Smooth muscle cell (in vitro differentiated cells): ENCODE measurements at regions not wholly inside any gene's neighbourhood (a gene's known extent, or its start where the extent isn't known, plus 50 kb on each side); places are given as distances from the start of the nearest gene placed in this dataset.

Experiments used
- DNase-seq: peaks from one replicate; lab custom pipeline; 2025; ENCODE audit not compliant: unreplicated experiment; lab: John Stamatoyannopoulos, UW
- H2AFZ ChIP-seq: fragments of 200-600 bp; sonication (generic); 2 replicates; pipeline ENCODE4 v1.6.0; 2016; ENCODE audit warnings: antibody characterized with exemption, low read depth, mild to moderate bottlenecking
- H3F3A ChIP-seq: fragments of 200-600 bp; sonication (generic); 2 replicates; pipeline ENCODE4 v1.6.0; 2017; ENCODE audit warnings: antibody characterized with exemption, low read depth
- H3K27ac ChIP-seq: fragments of 200-600 bp; sonication (generic); 2 replicates; pipeline ENCODE4 v1.5.1; 2016; ENCODE audit warnings: low read depth, mild to moderate bottlenecking
- H3K27me3 ChIP-seq: fragments of 200-600 bp; sonication (generic); 2 replicates; pipeline ENCODE4 v1.6.1; 2016; ENCODE audit warnings: low read depth, mild to moderate bottlenecking
- H3K36me3 ChIP-seq: fragments of 200-600 bp; sonication (generic); 2 replicates; pipeline ENCODE4 v1.5.1; 2016; ENCODE audit warnings: low read depth
- H3K4me1 ChIP-seq: fragments of 200-600 bp; sonication (generic); 2 replicates; pipeline ENCODE4 v1.5.1; 2016; ENCODE audit warnings: low read depth
- H3K4me2 ChIP-seq: fragments of 200-600 bp; sonication (generic); 2 replicates; pipeline ENCODE4 v1.6.0; 2016; ENCODE audit warnings: mild to moderate bottlenecking
- H3K4me3 ChIP-seq: fragments of 200-600 bp; sonication (generic); 2 replicates; pipeline ENCODE4 v1.5.1; 2016; ENCODE audit warnings: mild to moderate bottlenecking
- H3K79me2 ChIP-seq: fragments of 200-600 bp; sonication (generic); 2 replicates; pipeline ENCODE4 v1.6.0; 2016; ENCODE audit warnings: low read depth, mild to moderate bottlenecking
- H3K9ac ChIP-seq: fragments of 200-600 bp; sonication (generic); 2 replicates; pipeline ENCODE4 v1.6.0; 2016; ENCODE audit warnings: low read depth
- H3K9me3 ChIP-seq: fragments of 200-600 bp; sonication (generic); replicated peaks from 2 replicates; pipeline ENCODE4 v1.5.1; 2016; ENCODE audit warnings: low read depth
- H4K20me1 ChIP-seq: fragments of 200-600 bp; sonication (generic); 2 replicates; pipeline ENCODE4 v1.6.0; 2016; ENCODE audit warnings: low read depth
- WGBS: methylation state at CpG from one replicate; pipeline ENCODE4 v1.1.7; 2016; ENCODE audit warnings: low lambda C conversion rate; 5-methylcytosine and 5-hydroxymethylcytosine counted together
- TF ChIP-seq, protein P1 (sequence below): fragments of 200-600 bp; sonication (generic); IDR thresholded peaks from 2 replicates; pipeline ENCODE4 v1.5.1; 2017; ENCODE audit warnings: borderline replicate concordance, mild to moderate bottlenecking, antibody characterized with exemption; ENCODE audit not compliant: insufficient read depth, poor library complexity, severe bottlenecking

DNA sequence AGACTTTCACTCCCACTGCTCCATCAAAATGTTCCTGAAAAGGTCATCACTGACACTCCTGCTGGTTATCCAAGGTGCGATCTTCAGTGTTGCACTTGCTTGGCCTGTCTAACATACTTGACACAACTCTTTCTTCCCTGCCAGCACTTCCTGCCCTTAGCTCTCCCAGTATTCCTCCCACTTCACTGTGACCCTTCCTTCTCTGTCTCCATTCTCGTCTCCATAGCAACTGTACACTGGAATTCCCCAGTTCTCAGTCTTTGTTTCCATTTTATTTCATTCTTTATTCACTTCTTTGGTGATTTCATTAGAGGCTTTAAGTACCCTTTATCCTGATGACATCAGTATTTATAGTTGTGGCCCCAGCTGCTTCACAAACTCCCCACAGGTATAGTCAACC is 333.0 kb downstream of the IRS1 start:
- Histone ChIP-seq H2AFZ (no peak overlapping the region), H3K4me2 (no peak overlapping the region), H3K4me3 (no peak overlapping the region), H3F3A (no peaks in the 10 kb centered on the region), H3K27ac (peak overlapping the region; percentile 38), H3K79me2 (no peaks in the 10 kb centered on the region), H3K9ac (no peak overlapping the region), H3K9me3 (no peaks in the 10 kb centered on the region), H3K36me3 (no peaks in the 10 kb centered on the region), H3K4me1 (no peaks in the 10 kb centered on the region), H4K20me1 (no peaks in the 10 kb centered on the region), H3K27me3 (no peaks in the 10 kb centered on the region)
- DNase-seq: no peak
- TF ChIP-seq, protein P1, sequence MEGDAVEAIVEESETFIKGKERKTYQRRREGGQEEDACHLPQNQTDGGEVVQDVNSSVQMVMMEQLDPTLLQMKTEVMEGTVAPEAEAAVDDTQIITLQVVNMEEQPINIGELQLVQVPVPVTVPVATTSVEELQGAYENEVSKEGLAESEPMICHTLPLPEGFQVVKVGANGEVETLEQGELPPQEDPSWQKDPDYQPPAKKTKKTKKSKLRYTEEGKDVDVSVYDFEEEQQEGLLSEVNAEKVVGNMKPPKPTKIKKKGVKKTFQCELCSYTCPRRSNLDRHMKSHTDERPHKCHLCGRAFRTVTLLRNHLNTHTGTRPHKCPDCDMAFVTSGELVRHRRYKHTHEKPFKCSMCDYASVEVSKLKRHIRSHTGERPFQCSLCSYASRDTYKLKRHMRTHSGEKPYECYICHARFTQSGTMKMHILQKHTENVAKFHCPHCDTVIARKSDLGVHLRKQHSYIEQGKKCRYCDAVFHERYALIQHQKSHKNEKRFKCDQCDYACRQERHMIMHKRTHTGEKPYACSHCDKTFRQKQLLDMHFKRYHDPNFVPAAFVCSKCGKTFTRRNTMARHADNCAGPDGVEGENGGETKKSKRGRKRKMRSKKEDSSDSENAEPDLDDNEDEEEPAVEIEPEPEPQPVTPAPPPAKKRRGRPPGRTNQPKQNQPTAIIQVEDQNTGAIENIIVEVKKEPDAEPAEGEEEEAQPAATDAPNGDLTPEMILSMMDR: no peak
- WGBS: 81% methylated on average over 2 of the region's 2 CpGs

DNA sequence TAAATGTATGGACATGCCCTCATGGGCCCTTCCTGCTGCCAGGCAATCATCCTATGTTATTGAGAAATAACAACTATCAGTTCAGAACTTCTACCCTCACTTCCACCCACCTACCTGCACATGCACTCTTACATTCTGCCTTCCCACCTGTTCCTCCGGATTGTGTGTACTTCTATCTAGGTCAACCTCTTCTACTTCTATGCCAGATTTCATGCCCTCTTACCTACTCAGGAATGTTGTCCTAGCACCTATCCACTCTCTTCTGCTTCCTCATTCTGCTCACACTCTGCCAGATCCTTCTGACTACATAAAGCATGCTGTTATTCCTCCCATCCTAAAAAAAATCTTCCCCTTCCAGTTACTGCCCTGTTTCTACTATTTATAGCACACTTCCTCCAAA is 333.5 kb downstream of the IRS1 start:
- no peaks in the 10 kb centered on the region for H3K36me3 ChIP-seq
- no peaks in the 10 kb centered on the region for H4K20me1 ChIP-seq
- no peaks in the 10 kb centered on the region for H3K4me1 ChIP-seq
- no peak for DNase-seq
- H3K79me2 ChIP-seq: no peaks in the 10 kb centered on the region
- H3F3A ChIP-seq: no peaks in the 10 kb centered on the region
- TF ChIP-seq, protein P1: no peak
- no peak overlapping the region for H2AFZ ChIP-seq
- no peaks in the 10 kb centered on the region for H3K9me3 ChIP-seq
- WGBS: 94% methylated on average over 1 of the region's 1 CpG
- H3K27ac ChIP-seq: no peak overlapping the region
- no peak overlapping the region for H3K9ac ChIP-seq
- H3K4me3 ChIP-seq: no peak overlapping the region
- H3K4me2 ChIP-seq: no peak overlapping the region
- no peaks in the 10 kb centered on the region for H3K27me3 ChIP-seq

DNA sequence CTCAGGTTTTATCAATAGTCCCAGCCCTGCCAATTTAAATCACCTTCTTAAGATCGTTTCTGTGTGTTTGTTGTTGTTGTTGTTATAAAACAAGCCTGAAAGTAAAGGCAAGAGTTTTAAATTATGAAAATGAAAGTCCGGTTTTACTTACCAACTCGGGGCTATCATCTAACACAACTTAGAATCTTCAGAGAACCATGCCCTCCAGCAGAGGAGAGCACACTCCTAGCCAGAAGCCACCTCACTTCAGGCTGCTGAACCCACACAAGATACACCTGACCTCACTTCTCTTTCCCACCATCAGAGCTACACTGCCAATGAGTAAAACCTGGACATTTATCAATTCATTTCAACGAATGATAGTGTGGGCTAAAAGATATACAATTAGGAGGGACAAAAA is 335.2 kb downstream of the IRS1 start:
- Histone ChIP-seq H3K27me3 (no peaks in the 10 kb centered on the region), H3K9ac (no peak overlapping the region), H2AFZ (no peak overlapping the region), H3K4me1 (no peaks in the 10 kb centered on the region), H3F3A (no peaks in the 10 kb centered on the region), H4K20me1 (no peaks in the 10 kb centered on the region), H3K4me3 (no peak overlapping the region), H3K27ac (no peak overlapping the region), H3K79me2 (no peaks in the 10 kb centered on the region), H3K9me3 (no peaks in the 10 kb centered on the region), H3K4me2 (no peak overlapping the region), H3K36me3 (no peaks in the 10 kb centered on the region)
- DNase-seq: no peak
- 91% methylated on average over 4 of the region's 4 CpGs for WGBS
- TF ChIP-seq, protein P1: no peak

DNA sequence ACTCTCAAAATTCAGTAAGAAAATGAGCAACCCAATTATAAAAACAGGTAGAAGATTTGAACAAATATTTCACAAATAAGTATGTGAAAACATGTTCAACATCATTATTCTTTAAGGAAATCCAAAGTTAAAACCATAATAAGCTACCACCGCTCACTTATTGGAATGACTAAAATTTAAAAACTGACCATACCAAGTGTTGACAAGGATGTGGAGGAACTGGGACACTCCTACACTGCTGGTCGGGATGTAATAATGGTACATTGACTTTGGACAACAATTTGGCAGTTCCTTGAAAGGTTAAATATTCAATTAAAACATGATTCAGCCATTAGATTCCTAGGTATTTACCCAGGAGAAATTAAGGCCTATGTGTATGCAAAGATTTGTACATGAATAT is 336.5 kb downstream of the IRS1 start:
- H4K20me1 ChIP-seq: no peaks in the 10 kb centered on the region
- no peak overlapping the region for H2AFZ ChIP-seq
- no peaks in the 10 kb centered on the region for H3K36me3 ChIP-seq
- TF ChIP-seq, protein P1: no peak
- H3K9ac ChIP-seq: no peak overlapping the region
- H3K27me3 ChIP-seq: no peaks in the 10 kb centered on the region
- no peak overlapping the region for H3K27ac ChIP-seq
- no peak for DNase-seq
- no peaks in the 10 kb centered on the region for H3K9me3 ChIP-seq
- no peaks in the 10 kb centered on the region for H3K79me2 ChIP-seq
- WGBS: 97% methylated on average over 2 of the region's 2 CpGs
- H3F3A ChIP-seq: no peaks in the 10 kb centered on the region
- H3K4me3 ChIP-seq: no peak overlapping the region
- no peak overlapping the region for H3K4me2 ChIP-seq
- H3K4me1 ChIP-seq: no peaks in the 10 kb centered on the region
